T-helper 17 cell (primary cell): ENCODE measurements at regions not wholly inside any gene's neighbourhood (a gene's known extent, or its start where the extent isn't known, plus 50 kb on each side); places are given as distances from the start of the nearest gene placed in this dataset.

Source experiments
- ATAC-seq: fragments of 150-1000 bp; cut with Tn5 transposase; 2 replicates; pipeline ENCODE4 v1.10.0; 2021; ENCODE audit warnings: mild to moderate bottlenecking, moderate library complexity
- DNase-seq, 3 donors: peaks; one replicate each; pipeline versions ENCODE4 v3.0.0 to v3.0.0-alpha.2; 2020 to 2021
- H3K9me3 ChIP-seq: one replicate; pipeline ENCODE4 v1.7.0; 2013; ENCODE audit warnings: low read length, mild to moderate bottlenecking; ENCODE audit not compliant: control insufficient read depth, poor library complexity, severe bottlenecking
- H3K27ac Mint-ChIP-seq: one replicate; pipeline ENCODE4 v1.8.0; 2022; ENCODE audit warnings: mild to moderate bottlenecking, moderate library complexity, mixed read lengths
- H3K27me3 Mint-ChIP-seq: one replicate; pipeline ENCODE4 v1.8.0; 2022; ENCODE audit warnings: mixed read lengths
- H3K36me3 Mint-ChIP-seq: one replicate; pipeline ENCODE4 v1.8.0; 2022; ENCODE audit warnings: low read depth, mixed read lengths
- H3K4me1 Mint-ChIP-seq: one replicate; pipeline ENCODE4 v1.8.0; 2022; ENCODE audit warnings: mild to moderate bottlenecking, mixed read lengths
- H3K4me3 Mint-ChIP-seq: one replicate; pipeline ENCODE4 v1.8.0; 2022; ENCODE audit warnings: mild to moderate bottlenecking, moderate library complexity, mixed read lengths

- Mint-ChIP-seq H3K27ac (peak overlapping the region; percentile 79), H3K4me3 (no peak overlapping the region), H3K36me3 (peaks cover 10% of the 10 kb centered on the region), H3K27me3 (peaks cover 18% of the 10 kb centered on the region), H3K4me1 (peaks cover 7% of the 10 kb centered on the region)
- DNase-seq (no peak), ATAC-seq (no peak)
- H3K9me3 ChIP-seq = no peaks in the 10 kb centered on the region
These were observed 130.7 kb upstream of the SERTAD2 start for GRCh38 chr2:64784168-64785061.

- H3K27ac Mint-ChIP-seq = no peak overlapping the region
- H3K9me3 ChIP-seq = no peaks in the 10 kb centered on the region
- H3K36me3 Mint-ChIP-seq = peaks cover 8% of the 10 kb centered on the region
- no peak for ATAC-seq
- DNase-seq = no peak
- H3K27me3 Mint-ChIP-seq = peaks cover 18% of the 10 kb centered on the region
- H3K4me1 Mint-ChIP-seq = peaks cover 7% of the 10 kb centered on the region
- H3K4me3 Mint-ChIP-seq = no peak overlapping the region
These were observed 131.5 kb upstream of the SERTAD2 start for GRCh38 chr2:64785245-64785644.

GRCh38 chr2:64786343-64787018, 132.8 kb upstream of the SERTAD2 start:
- no peak overlapping the region for H3K27ac Mint-ChIP-seq
- DNase-seq (no peak), ATAC-seq (no peak)
- H3K9me3 ChIP-seq = no peaks in the 10 kb centered on the region
- H3K4me1 Mint-ChIP-seq = peaks cover 5% of the 10 kb centered on the region
- H3K36me3 Mint-ChIP-seq = peaks cover 8% of the 10 kb centered on the region
- H3K27me3 Mint-ChIP-seq = peaks cover 15% of the 10 kb centered on the region
- no peak overlapping the region for H3K4me3 Mint-ChIP-seq

DNA sequence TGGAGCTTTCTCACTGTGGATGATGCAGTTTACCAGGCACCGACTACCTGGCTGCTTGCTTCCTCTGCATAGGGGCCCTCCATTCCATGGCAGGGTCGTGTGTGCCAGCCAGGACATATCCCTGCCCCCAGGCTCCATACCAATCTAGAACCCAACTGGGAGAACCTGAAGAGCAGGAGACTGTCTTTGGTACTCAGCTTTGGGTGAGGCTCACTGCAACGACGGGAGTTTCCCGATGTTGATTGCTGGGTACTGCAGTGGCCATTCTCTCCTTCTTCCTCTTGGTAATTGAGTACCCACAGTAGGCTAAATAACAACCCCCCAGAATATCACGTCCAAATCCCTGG, 133.3 kb upstream of the SERTAD2 start:
- no peak overlapping the region for H3K27ac Mint-ChIP-seq
- peaks cover 13% of the 10 kb centered on the region for H3K27me3 Mint-ChIP-seq
- H3K9me3 ChIP-seq = no peaks in the 10 kb centered on the region
- H3K36me3 Mint-ChIP-seq = peaks cover 8% of the 10 kb centered on the region
- DNase-seq (no peak), ATAC-seq (no peak)
- H3K4me1 Mint-ChIP-seq = peaks cover 5% of the 10 kb centered on the region
- H3K4me3 Mint-ChIP-seq = no peak overlapping the region

DNA sequence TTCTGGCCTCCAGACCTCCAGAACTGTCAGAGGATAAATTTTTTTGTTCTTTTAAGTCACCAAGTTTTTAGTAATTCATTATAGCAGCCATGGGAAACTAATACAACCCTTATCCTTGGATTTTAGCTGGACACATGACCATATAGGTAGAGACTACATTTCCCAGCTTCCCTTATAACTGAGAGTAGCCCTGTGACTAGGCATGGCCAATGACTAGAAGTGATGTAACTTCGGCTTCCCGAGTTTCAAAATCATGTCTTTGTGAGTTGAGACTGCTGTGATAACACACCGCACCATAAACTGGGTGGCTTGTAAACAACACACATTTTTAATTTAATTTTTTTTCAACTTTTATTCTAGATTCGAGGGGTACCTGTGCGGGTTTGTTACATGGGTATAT, 134.0 kb upstream of the SERTAD2 start:
- DNase-seq (no peak), ATAC-seq (no peak)
- peaks cover 8% of the 10 kb centered on the region for H3K36me3 Mint-ChIP-seq
- H3K27me3 Mint-ChIP-seq = peaks cover 15% of the 10 kb centered on the region
- H3K4me1 Mint-ChIP-seq = peaks cover 5% of the 10 kb centered on the region
- no peak overlapping the region for H3K27ac Mint-ChIP-seq
- no peak overlapping the region for H3K4me3 Mint-ChIP-seq
- H3K9me3 ChIP-seq = no peaks in the 10 kb centered on the region

DNA sequence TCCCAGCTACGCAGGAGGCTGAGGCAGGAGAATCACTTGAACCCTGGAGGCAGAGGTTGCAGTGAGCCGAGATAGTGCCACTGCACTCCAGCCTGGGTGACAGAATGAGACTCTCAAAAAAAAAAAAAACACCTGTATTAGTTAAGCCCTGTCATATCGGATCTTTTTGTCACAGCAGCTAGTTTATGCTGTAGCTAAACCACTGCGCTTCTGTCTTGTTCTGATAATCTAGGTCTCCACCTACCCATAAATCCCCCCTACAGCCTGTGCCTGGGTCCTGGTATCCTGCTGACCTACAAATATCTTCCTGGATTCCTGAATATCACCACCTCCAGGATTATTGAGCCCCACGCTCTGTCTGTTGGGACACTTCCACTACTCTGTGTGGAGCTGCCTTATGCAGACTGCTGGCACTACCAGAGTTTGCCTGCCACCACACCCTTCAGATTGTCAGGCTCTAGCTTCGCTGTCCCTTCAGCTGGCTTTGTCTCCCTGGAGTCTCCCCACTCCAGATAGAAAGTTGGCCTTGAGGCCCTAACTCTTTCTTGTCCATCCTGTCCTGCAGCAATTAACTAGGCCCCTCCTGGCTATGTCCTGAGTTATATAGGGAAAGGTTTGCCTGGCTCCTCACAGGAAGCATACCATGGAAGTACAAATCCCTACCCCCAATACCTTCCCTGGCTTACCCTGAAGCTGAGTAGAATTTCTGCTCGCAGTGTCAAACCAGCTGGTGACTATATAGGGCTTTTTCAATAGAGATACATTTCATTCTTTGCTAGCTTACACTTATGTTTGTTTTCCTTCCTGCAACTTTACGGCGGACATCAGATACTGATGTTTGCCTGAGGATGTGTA, 136.0 kb upstream of the SERTAD2 start:
- Mint-ChIP-seq H3K36me3 (no peaks in the 10 kb centered on the region), H3K4me1 (peaks cover 3% of the 10 kb centered on the region), H3K27me3 (peaks cover 6% of the 10 kb centered on the region), H3K4me3 (no peak overlapping the region), H3K27ac (no peak overlapping the region)
- ATAC-seq (no peak), DNase-seq (no peak)
- H3K9me3 ChIP-seq = no peaks in the 10 kb centered on the region

DNA sequence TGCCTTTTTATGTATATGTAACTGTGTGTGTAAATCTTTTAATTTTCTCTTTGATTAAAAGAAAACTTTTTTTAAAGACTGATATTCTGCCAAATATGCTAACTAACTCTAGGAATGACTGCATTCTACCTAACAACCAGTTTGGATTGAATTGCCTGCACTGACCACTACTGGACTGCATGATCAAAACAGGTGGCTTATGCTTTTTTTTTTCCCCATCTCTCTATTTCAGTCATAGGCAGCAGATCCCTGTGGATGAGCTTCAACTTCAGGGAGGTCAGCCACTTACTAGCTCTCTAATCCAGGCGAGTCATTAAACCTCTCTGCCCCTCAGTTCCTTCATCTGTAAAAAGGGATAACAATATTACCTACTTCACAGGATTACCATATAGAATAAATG, 138.6 kb upstream of the SERTAD2 start:
- no peak for ATAC-seq
- no peaks in the 10 kb centered on the region for H3K36me3 Mint-ChIP-seq
- peaks cover 1% of the 10 kb centered on the region for H3K4me1 Mint-ChIP-seq
- H3K27me3 Mint-ChIP-seq = peaks cover 6% of the 10 kb centered on the region
- H3K4me3 Mint-ChIP-seq = no peak overlapping the region
- H3K27ac Mint-ChIP-seq = no peak overlapping the region
- no peaks in the 10 kb centered on the region for H3K9me3 ChIP-seq
- DNase-seq = no peak

DNA sequence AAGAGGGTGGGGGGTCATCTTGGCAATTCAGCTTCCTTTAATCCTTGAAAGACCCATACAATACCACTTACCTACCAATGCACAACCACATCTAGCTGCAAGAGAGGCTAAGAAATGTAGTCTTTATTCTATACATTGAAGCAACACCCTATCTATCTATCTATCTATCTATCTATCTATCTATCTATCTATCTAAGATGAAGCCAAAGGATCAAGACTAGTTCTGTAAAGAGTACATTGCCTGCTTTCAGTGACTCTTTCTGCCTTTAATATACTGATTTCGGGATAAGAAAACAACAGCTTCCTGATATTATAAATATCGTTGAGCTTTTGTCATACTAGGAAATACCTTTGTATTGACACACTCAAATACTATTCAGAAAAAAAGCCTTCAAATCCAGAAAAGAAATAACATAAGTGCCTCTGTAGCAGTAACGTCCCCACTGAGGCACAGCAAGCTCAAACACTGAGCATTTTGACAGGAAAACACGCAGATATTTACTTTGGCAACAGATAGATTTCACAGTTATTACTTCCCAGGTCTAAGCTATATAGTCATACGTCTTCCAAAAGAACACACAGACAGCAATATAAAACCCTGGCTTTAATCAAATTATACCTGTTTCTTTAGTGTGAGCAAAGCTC, 139.4 kb upstream of the SERTAD2 start:
- ATAC-seq (no peak), DNase-seq (no peak)
- no peak overlapping the region for H3K27ac Mint-ChIP-seq
- H3K9me3 ChIP-seq = no peaks in the 10 kb centered on the region
- H3K27me3 Mint-ChIP-seq = peaks cover 11% of the 10 kb centered on the region
- no peaks in the 10 kb centered on the region for H3K36me3 Mint-ChIP-seq
- H3K4me1 Mint-ChIP-seq = peaks cover 3% of the 10 kb centered on the region
- H3K4me3 Mint-ChIP-seq = no peak overlapping the region

DNA sequence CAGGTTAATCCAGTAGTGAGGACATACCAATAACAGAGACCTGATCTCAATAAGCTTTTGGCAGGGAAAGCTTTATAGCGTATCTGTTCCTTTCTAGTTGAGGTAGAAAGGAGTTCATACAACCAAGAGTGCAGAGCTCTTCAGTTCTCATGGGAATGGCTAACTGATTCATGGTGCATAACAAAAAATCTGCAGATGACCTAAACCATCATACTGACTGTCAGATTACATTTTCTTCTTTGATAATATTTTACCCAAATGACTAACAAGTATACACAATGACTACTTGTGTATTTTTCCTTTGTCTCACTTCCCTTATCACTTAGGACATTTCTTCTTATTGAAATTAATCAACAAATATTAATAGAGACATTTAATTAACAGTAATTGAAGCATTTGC, 140.0 kb upstream of the SERTAD2 start:
- Mint-ChIP-seq H3K27ac (no peak overlapping the region), H3K4me1 (peaks cover 3% of the 10 kb centered on the region), H3K27me3 (peaks cover 17% of the 10 kb centered on the region), H3K4me3 (no peak overlapping the region), H3K36me3 (no peaks in the 10 kb centered on the region)
- no peak for DNase-seq
- no peaks in the 10 kb centered on the region for H3K9me3 ChIP-seq
- no peak for ATAC-seq

DNA sequence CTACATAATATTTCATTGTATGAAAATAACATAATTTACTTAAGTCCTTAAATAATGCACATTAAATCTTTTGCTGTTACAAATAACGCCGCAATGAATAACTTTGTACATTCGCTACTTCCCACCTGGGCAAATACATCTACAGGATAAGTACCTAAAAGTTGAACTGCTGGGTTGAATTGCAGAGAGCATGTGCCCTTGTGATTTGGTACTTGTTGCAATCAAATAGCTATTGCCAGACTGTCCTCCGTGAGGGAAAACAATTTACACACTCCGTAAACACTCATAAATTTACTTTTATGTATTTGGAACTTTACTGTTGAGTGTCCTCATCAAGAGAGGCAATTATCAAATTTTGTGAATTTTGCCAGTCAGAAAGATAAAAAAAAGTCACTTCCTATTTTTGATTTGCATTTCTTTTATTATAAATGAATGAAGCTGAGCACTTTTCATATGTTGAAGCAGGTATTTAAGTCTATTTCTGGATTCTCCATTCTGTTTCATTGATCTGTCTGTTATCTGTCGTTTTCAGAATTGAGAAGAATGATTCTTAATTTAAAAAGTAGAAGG, 140.8 kb upstream of the SERTAD2 start:
- H3K27ac Mint-ChIP-seq = no peak overlapping the region
- peaks cover 3% of the 10 kb centered on the region for H3K4me1 Mint-ChIP-seq
- no peaks in the 10 kb centered on the region for H3K36me3 Mint-ChIP-seq
- H3K27me3 Mint-ChIP-seq = peaks cover 21% of the 10 kb centered on the region
- no peak for DNase-seq
- no peak for ATAC-seq
- H3K4me3 Mint-ChIP-seq = no peak overlapping the region
- H3K9me3 ChIP-seq = no peaks in the 10 kb centered on the region

- H3K27ac Mint-ChIP-seq = no peak overlapping the region
- H3K27me3 Mint-ChIP-seq = peaks cover 21% of the 10 kb centered on the region
- peaks cover 3% of the 10 kb centered on the region for H3K4me1 Mint-ChIP-seq
- no peak for ATAC-seq
- no peak for DNase-seq
- H3K36me3 Mint-ChIP-seq = no peaks in the 10 kb centered on the region
- H3K9me3 ChIP-seq = no peaks in the 10 kb centered on the region
- no peak overlapping the region for H3K4me3 Mint-ChIP-seq
These were observed 141.4 kb upstream of the SERTAD2 start for GRCh38 chr2:64795024-64795592.

GRCh38 chr2:64796926-64797325, 143.2 kb upstream of the SERTAD2 start:
- no peak for DNase-seq
- no peak for ATAC-seq
- Mint-ChIP-seq H3K27me3 (peaks cover 22% of the 10 kb centered on the region), H3K4me3 (no peak overlapping the region), H3K27ac (no peak overlapping the region), H3K4me1 (peaks cover 3% of the 10 kb centered on the region), H3K36me3 (no peaks in the 10 kb centered on the region)
- no peaks in the 10 kb centered on the region for H3K9me3 ChIP-seq
